22Rv1 (cell line): ENCODE measurements at regions not wholly inside any gene's neighbourhood (a gene's known extent, or its start where the extent isn't known, plus 50 kb on each side); places are given as distances from the start of the nearest gene placed in this dataset.

ENCODE experiments used
- H3K27ac ChIP-seq: fragments of 450-650 bp; 2 replicates; pipeline ENCODE4 v1.5.1; 2017
- ZFX ChIP-seq: fragments of 450-650 bp; IDR thresholded peaks from 2 replicates; pipeline ENCODE4 v1.6.1; 2017; ENCODE audit warnings: antibody characterized with exemption, borderline replicate concordance
- TF ChIP-seq, protein P1 (sequence below): fragments of 450-650 bp; IDR thresholded peaks from 2 replicates; pipeline ENCODE4 v1.5.1; 2017; ENCODE audit warnings: mild to moderate bottlenecking

GRCh38 chr3:176942305-176942704 lies 255.0 kb downstream of the TBL1XR1 start:
- TF ChIP-seq, protein P1, sequence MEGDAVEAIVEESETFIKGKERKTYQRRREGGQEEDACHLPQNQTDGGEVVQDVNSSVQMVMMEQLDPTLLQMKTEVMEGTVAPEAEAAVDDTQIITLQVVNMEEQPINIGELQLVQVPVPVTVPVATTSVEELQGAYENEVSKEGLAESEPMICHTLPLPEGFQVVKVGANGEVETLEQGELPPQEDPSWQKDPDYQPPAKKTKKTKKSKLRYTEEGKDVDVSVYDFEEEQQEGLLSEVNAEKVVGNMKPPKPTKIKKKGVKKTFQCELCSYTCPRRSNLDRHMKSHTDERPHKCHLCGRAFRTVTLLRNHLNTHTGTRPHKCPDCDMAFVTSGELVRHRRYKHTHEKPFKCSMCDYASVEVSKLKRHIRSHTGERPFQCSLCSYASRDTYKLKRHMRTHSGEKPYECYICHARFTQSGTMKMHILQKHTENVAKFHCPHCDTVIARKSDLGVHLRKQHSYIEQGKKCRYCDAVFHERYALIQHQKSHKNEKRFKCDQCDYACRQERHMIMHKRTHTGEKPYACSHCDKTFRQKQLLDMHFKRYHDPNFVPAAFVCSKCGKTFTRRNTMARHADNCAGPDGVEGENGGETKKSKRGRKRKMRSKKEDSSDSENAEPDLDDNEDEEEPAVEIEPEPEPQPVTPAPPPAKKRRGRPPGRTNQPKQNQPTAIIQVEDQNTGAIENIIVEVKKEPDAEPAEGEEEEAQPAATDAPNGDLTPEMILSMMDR, result no peak
- no peak for TF ChIP-seq ZFX
- no peak overlapping the region for H3K27ac ChIP-seq

- no peak overlapping the region for H3K27ac ChIP-seq
- TF ChIP-seq ZFX, result no peak
- TF ChIP-seq, protein P1, result no peak
These were observed 255.6 kb downstream of the TBL1XR1 start for GRCh38 chr3:176941689-176942088.

DNA sequence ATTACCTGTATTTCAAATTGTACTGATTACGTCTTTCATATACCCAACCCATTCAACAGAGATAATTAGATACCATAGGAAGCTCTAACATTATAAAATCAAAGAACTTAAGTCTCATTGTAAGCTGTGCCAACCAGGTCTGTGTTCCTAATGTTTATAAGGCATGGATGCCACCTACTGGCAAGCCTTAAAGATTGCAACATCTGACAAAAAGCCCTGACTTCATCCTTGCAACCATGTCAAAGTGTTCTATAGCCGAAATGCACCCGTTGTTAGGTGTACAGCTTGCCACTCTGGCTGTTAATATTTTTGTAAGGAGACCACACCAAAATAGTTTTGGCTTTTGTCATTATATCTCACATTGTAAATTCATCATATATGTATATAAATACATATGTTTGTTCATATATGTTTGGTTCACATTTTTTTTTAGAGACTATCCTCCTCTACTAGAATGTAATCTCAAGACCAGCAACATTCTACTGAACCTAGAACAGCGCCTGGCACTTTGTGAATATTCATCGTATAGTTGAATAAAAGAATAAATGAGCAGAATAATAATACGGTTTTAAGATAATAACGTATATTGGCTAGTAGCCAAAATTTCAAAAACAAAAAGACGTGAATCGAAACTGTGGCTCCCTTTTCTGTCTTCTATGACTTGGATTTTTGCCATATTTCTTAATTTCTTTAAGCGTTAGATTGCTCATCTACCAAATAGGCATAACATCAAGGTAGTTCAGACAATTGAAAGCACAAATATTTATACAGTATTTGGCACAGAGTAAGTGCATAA lies 258.1 kb downstream of the TBL1XR1 start:
- no peak overlapping the region for H3K27ac ChIP-seq
- TF ChIP-seq ZFX, result no peak
- TF ChIP-seq, protein P1, result peak; percentile 86

DNA sequence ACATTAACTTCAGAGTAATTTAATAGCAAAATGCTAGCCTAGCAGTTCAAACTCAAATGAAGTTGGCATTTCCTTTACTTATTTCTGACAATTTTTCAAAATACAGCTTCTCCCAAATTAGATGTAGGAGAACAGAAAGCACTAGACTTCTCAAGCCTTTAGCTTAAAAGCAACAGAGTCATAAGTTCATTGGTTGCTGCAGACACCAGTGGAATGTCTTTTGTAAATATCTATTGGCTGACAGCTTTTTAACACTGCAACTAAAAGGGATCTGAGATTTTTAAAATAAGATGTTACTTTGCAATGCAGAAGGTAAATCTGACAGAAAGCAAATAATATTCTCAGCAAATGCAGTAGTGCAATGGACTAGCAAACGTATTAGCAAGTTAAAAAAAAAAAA lies 259.3 kb downstream of the TBL1XR1 start:
- no peak overlapping the region for H3K27ac ChIP-seq
- no peak for TF ChIP-seq ZFX
- TF ChIP-seq, protein P1, result no peak

GRCh38 chr3:176937541-176937940 lies 259.7 kb downstream of the TBL1XR1 start:
- no peak for TF ChIP-seq ZFX
- TF ChIP-seq, protein P1, result no peak
- no peak overlapping the region for H3K27ac ChIP-seq

DNA sequence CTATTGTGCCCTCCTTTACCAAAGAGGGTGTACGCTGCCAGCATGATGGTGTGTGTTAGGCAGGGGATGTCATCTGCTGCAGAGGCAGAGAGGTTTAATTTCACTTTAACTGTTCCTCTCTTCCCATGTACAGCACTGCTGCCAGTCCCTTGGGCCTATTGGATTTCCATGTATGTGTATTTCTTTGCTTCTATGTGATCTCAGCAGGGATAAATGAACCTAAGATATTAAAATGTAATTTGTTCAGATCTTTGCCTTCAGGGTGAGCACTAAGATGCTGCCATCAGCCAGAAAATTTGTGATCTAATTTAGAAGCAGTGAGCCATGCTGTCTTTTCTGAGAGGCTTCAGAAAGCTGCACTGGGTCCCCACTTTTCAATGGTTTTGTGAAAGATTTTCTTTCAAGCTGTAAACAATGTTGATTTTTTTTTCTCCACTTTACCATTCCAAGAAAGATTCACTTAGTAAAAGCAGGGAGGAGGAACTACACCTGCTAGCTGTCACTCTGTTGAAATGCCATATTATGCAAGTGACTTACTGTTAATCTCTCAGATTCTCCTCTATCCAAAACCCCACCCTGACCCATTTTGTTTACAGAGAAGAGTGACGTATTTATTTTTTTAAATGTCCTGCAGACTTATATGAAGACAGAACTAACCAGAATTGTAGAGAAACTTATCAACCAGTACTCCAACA lies 261.9 kb downstream of the TBL1XR1 start:
- no peak overlapping the region for H3K27ac ChIP-seq
- TF ChIP-seq ZFX, result no peak
- TF ChIP-seq, protein P1, result no peak

GRCh38 chr3:176934698-176935097 lies 262.6 kb downstream of the TBL1XR1 start:
- no peak for TF ChIP-seq ZFX
- TF ChIP-seq, protein P1, result no peak
- H3K27ac ChIP-seq, result no peak overlapping the region
